HG03097 (cell line): ENCODE measurements at regions not wholly inside any gene's neighbourhood (a gene's known extent, or its start where the extent isn't known, plus 50 kb on each side); places are given as distances from the start of the nearest gene placed in this dataset.
"Not testable (repeated sequence)": the region's sequence is repeated elsewhere in the genome, so short reads cannot be mapped to it uniquely, and the experiment has no call there.

ENCODE experiments used
- ATAC-seq: cut with Tn5 transposase; IDR thresholded peaks from one replicate; pipeline ENCODE4 v1.9.1; 2021; ENCODE audit not compliant: unreplicated experiment, low FRiP score

DNA sequence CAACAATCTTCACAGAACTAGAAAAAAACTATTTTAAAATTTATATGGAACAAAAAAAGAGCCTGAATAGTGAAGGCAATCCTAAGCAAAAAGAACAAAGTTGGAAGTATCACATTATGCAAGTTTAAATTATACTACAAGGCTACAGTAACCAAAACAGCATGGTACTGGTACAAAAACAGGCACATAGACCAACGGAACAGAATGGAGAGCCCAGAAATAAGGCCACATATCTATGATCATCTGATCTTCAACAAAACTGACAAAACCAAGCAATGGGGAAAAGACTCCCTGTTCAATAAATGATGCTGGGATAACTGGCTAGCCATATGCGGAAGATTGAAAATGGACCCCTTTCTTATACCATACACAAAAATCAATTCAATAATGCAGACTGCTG is 74.4 kb upstream of the RTN4 start:
- ATAC-seq: not testable (repeated sequence)

DNA sequence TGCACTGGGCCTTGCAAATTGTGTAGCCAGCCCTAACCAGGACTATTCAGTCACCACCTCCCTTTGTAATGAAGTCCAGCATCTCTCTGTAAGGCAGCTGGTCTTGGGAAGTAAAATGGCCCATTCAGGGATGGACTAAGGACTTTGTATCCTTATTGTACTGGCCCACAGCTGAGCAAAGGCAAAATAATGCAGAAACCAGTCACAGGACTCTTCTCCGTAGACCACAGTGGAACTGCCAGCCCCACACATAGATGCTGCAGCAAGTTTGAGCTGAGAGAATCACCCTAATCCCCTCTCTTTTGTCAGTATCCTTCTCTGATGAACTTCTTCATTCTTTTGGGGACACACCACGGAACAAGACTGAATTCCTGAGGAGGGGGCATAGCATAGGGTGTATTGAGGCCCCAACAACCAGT is 73.6 kb upstream of the RTN4 start:
- ATAC-seq: no peak

DNA sequence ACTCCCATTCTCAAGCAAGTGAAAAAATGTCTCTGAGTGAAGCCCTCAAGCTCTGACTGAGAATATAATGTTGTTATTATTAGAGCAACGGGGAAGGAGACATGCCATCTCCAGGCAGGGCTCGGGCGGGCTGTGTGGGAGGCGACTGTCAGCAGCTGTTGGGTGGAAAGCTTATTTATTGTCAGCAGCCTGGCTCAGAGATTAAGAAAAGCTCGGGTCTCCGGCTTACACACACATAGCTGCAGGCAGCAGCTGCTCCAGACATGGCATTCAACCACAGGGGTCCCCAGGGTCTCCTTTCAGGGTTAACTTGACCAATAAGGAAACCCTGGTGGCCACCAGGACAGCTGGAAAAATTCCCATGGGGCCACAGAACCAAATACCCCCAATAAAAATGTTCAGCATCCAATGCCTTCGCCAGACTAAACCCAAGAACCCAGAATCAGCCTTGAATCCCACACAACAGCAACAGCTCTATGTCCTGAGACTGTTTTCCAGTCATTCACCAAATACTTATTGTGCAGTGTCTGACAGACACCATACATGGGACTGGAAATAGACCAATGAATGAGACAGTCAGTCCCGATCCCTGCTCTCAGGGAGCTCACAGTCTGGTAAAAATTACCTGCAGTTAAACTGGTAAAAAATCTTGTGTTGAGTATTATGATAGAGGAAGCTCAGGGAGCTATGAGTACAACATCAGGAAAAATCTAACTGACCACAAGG is 70.5 kb upstream of the RTN4 start:
- no peak for ATAC-seq

DNA sequence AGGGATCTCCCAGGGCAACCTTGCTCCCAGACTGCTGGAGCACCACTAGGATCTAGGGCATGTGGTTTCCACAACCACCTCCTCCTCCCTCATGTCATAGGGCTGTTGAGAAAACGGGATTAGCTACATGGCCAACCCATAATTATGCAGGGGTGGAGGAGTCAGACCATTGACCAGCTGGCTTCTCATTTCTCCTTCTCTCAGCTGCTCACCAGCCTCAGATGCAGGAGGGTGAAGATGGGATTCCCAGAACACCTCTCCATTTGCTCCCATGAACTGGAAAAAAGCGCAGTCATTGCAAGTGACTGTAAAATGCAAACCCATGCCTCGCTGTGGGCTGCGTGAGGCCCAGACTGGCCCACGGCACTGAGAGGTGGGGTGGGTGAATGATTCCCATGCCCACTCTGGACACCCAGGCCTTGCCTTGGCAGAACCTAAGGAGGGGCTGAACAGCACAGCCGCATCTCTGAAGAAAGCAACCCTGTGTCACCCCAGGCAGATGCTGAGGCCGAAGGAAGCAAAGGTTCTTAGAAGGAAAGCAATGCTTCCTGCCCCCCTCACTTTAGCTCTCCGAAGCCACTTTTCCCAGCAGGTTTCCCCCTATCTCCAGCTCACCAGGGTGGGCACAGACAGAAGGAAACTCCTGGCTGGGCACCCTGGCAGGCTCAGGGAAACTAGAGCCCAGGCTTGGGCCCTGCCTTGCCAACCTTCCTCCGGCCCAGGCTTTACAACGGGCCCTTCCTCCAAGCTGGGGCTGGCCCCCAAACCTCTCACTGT is 69.6 kb upstream of the RTN4 start:
- ATAC-seq: no peak

DNA sequence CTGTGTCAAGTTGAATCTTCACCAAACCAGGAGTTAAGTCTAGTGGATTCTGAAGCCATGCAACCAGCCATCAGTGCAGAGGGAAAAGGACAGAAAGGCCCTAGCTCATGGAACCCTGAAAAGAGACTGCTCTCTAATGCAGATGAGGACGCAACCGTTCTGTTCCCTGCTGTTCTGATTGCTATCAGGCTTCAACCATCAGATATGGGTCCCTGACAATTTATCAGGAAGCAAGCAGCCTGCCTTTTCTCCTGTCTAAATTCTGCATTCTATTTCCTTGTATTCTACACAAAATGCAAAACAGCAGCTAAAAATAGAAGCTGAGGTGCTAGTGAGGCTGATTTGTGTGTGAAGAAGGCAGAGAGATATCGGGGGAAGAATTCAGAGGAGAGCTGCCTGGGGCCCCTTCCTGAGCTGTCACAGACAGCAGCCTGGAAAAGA is 68.4 kb upstream of the RTN4 start:
- ATAC-seq: no peak

DNA sequence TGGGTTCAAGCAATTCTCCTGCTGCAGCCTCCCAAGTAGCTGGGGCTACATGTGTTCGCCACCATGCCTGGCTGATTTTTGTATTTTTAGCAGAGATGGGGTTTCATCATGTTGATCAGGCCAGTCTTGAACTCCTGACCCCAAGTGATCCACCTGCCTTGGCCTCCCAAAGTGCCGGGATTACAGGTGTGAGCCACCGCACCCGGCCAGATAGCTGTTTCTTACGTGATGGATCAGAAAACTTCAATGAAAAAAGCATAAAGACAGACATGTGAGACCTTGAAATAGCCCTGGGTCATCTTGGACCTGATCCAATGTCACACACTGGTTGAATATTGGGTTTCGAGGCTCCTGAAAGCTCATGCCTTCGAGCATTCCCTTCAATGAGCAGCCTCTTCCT is 66.7 kb upstream of the RTN4 start:
- no peak for ATAC-seq

DNA sequence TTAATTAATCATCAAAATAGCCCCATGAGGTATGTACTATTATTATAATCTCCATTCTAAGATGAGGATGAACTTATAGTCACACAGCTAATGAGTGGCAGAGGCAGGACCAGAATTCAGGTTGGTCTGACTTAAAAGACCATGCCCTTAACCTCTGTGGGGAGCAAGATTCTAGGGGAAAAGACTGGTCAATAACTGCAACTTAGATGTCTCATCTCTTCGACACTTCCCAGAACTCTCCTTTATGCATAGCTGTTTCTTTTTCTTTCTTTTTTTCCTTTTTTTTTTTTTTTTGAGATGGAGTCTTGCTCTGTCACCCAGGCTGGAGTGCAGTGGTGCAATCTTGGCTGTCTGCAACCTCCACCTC is 66.3 kb upstream of the RTN4 start:
- ATAC-seq: no peak

DNA sequence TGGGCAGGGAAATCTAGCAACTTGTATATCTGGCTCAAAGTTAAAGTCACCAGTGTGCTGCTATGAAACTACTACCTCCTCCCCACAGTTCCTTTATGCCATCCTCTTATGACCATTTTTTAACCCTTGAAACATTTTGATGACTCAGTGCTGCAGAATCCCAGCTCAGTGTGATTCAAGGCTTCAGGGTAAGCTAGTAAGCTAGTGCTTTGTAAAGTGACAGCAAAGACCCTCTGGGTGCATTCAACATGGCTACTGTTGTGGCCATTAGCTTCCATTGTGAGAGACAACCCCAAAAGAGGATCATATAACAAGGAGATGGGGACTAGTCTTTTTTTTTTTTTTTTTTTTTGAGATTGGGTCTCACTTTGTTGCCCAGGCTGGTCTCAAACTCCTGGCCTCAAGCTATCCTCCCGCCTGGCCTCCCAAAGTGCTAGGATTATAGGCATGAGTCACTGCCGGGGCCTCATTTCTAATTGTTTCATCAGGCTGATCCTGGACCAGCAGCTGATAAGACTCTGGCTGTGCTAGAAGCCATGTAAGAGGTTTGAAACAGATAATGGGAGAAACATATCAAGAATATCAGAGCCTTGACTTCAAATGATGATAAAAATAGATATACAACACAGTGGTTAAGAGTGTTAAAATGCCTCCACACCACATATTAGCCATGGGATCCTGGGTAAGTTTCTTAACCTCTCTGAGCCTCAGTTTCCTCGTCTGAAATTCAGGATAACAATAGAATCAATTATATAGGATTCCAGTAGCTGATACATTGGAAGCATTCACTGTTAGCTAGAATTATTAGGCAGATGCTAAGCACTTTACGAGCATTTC is 65.7 kb upstream of the RTN4 start:
- no peak for ATAC-seq

DNA sequence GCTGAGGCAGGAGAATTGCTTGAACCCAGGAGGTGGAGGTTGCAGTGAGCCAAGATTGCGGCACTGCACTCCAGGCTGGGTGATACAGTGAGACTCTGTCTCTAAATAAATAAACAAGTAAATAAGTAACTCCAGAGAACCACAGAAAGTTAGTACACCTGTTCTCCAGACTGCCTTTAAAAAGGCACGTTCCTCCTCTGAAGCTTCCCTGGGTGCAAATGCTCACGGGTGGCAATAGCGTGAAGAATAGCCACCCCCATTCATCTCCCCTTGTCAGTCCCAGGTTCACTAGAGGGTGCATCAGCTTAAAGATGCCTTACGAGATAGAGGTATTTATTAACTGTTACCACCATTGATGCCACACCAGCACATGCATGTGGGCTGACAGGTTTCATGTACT is 64.3 kb upstream of the RTN4 start:
- peak; percentile 77 for ATAC-seq

DNA sequence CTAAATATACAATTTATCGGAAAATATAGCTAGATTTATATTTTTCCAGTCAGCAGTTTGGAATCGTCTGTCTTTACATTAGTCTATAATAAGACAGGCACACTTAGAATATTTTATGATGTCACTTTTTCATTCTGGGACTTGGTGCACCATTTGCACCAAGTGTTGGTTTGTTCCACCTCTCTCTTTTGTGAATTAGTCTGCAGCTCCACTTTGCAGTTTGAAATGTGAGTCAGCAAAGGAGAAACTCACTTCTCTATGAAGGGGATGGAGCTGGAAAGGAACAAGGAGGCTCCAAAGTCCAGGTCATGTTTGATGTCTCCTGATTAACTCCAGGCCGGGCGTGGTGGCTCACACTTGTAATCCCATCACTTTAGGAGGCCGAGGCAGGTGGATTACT is 63.8 kb upstream of the RTN4 start:
- no peak for ATAC-seq

DNA sequence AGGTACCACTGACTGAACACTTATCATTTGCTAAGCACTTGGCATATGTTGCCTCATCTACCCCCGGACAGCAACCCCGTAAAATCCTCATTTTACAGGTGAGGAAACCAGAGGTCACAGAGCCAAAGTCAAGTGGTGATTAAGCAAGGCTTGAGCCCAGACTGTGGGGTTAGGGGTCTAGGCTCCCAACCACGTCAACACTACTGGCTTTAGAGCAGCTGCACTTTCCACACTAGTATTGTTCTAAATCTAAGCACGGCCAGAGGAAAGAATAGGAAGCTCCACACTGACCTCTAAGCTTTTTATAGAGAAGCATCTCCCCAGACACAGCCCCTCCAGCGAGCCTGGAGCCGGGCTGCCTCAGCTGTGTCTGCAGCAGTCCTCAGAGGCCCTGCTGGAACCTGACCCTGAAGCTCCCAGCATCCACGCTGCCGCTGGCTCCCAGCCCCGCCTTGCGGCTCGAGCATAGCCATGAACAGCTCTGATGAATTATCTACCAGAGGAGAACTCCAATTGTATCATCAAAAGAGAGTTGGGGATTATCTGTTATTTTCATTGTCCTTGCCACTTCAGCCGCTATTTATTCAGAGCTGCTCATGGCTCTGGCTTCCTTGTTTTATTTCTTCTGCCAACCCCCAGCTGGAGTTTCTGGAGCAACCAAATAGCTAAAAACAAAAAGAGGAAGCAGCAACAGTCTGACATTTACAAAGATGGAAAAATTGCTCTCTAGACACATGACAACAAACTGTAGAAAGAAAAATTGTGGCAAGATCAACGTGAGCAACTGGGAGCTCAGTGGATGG is 62.2 kb upstream of the RTN4 start:
- no peak for ATAC-seq

DNA sequence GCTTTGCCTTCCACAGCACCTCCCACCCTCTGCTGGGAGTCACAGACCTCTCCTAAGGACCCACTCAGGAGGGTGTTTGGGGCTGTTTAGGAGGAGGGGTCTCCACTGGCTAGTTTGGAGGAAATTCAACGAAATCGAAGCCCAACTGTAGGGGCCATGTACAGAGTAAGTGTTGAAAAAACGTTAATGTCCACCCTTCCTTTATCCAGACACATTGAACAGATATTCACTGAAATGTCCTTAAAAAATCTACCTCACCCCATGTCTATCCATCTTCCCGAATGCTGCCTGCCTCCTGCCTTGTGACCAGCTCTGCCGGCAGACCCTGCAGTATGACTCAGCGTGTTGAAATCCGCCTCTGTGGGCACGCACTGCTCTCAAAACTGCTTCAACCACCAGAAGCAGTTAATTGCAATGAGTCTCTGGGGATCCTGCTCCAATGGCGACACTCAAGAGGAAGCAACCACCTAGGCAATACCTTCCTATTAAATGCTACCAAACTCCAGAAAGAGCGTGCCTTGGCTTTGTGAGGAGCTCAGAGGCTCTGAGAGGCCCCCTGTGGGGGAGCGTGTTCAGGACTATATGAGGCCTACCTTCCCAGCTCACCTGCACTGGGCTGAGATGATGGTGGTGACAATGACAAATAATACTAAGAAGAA is 61.4 kb upstream of the RTN4 start:
- ATAC-seq: no peak

DNA sequence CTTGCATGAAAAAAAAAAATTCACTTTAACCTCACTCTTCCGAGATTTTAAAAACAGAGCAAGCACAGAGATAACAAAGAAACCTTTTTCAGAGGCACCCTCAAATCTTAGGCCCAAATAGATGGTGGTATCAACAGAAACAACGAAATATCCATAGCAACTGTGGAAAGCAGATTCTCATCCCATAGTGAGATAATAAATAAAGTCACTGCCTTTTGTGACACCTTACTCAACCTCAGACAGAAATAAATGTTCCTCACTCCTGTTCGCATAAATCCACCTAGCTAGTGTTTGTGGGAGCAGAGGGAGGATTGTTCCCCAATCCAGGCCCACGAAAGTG is 60.9 kb upstream of the RTN4 start:
- no peak for ATAC-seq

DNA sequence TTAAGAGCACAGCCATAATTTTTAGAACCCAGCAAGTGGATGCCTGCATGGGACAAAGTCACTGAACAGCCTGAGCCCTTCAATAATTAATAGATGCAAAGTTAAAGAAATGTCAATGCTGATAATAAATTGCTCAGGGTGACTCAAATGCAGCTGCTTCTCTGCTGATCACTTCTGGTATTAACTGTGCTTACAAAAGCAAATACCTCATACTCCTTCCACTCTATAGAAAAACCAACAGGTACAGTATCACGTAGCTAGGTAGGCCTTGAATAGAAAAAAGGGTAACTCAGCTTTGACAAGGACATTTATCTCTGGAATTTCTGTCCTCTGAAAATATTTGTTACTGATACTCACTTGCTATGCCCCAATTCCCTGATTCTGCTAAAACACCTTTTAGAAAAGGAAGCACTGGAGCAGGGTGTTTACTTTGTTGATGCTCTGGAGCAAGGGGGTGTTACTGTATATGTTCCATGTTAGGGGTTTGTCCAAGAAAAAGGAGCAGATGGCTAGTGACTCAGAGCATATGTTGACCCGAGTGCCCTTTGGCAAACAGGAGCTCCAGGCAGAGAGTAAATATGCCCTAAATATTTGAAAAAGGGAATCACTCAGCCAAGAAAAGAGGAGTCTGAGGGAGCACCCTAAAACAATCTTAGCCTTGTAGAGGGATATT is 59.1 kb upstream of the RTN4 start:
- ATAC-seq: no peak

DNA sequence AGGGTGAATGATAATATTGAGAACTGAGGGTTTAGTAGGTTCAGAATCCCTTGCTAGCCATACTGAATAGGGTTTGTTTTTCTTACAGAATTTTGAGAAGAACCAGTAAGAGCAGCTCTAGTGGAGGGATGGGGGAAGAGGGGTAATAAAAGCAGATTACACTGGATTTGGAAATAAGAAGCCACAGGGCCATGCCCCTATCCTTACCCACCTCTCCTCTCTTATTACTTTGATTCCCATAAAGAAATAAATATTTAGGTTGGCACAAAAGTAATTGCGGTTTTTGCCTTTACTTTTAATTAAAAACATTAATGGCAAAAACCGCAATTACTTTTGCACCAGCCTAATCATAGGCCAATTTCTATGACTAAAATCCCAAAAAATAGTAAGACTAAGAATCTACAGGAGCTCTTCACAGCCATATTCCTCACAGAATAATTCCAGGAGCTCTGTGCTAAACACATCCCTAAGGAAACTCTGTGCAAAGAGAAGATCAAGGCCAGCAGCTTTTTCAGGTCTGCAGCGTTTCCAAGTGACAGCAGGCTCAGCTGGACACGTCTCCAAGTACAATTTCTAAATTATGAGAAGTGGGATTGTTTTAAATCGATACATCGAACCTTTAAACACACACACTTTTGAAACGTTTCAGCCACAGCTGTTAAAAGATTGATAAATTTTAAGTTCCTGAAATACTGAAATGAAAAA is 58.4 kb upstream of the RTN4 start:
- ATAC-seq: no peak

DNA sequence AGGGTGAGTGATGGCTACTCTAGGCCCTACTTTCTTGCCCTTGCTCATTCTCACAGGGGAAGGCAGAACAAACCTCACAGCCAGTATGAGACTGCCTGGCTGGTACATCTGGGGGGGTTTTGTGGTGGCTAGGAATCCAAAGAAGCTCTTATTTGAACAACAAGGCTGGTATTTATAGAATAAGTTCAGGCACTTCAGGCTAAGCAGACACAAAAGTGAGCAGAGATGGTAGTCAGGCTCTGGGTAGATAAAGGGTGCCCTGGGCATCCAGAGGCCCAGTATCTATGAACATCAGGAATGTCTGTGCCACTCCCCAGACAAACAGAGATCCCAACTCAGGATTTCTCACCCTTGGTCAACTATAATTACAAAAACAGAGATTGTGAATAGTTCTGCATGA is 57.2 kb upstream of the RTN4 start:
- no peak for ATAC-seq

DNA sequence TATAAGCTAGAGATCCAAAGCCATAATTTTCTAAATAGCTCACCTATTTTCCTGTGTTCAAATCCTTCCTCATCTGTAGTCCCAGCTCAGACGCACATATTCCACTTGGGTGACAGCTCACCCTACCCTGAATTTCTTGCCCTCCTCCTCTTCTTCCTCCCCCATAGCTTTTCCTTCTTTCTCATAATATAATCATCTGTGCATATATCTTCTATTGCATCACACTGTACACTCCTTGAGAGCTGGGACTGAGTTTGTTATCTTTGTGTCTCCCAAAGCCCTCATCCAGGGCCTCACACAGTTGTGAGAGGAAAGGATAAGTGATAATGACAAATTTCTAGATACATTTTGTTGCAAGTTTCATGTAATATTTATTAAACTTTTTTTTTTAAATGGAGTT is 55.9 kb upstream of the RTN4 start:
- ATAC-seq: no peak

DNA sequence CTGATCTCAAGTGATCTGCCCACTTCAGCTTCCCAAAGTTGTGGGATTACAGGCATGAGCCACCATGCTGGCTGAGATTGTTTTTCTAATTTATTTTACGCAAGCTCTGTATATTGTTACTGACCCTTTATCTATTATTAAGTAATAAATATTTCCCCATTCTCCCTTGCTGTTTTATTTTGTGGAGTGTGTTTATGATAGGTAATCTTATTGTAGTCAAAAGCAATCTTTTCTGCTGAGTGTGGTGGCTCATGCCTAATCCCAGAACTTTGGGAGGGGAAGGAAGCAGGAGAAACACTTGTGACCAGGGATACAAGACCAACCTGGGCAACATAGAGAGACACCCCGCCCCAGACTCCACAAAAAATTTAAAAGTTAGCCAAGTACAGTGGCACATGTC is 55.2 kb upstream of the RTN4 start:
- ATAC-seq: no peak

DNA sequence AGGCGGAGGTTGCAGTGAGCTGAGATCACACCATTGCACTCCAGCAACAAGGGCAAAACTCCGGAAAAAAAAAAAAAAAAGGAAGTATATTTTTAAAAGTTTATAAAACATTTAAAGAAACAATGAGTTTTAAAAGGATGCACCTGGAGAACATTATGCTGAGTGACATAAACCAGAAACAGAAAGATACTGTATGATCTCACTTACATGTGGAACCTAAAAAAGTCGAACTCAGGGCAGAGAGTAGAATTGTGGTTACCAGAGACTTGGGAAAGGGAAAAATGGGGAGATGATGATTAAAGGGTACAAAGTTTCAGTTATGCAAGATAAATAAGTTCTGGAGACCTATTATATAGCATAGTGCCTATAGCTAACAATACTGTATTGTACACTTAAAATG is 52.8 kb upstream of the RTN4 start:
- ATAC-seq: no peak
